ENCODE measurements at regions not wholly inside any gene's neighbourhood (a gene's known extent, or its start where the extent isn't known, plus 50 kb on each side); places are given as distances from the start of the nearest gene placed in this dataset.

DNA sequence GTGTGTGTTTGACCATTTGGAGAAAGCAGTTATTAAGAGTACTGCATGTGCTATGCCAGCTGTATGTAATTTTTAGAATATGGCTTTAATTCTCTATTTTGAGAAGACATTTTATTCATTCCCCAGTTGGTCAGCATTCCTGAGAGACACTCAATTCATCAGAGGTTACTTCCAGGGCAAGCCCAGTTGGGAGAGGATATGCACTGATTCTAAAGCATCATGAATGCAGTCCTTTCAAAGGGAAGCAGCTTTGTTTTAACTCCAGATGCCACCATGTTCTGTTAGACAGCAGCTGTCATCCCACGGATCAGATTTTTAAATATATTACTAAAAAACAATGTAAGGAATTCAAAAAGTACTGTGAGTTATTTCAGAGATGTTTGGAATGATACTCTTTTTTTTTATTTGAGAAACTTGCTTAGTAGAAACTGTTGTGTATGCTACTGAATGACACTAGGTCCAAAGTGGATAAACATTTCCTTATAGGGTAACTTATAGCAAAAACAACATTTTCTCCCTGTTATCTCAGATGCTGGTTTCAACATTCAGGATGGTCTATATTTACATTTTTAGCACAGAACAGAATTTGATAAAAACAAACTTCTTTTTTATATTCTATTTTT, 149.5 kb upstream of the B3GALT2 start:
- no peak overlapping the region for H3K27ac ChIP-seq
- H4K20me1 ChIP-seq (ENCODE audit: insufficient read depth, poor library complexity, severe bottlenecking): no peaks in the 10 kb centered on the region
- H3K4me2 ChIP-seq: no peak overlapping the region
- no peaks in the 10 kb centered on the region for H3K36me3 ChIP-seq (replicated peaks; ENCODE audit: insufficient read depth, low read depth)
- H3K27me3 ChIP-seq: no peaks in the 10 kb centered on the region
- H3K9me3 ChIP-seq (ENCODE audit: low read depth): no peaks in the 10 kb centered on the region
- no peaks in the 10 kb centered on the region for H3K9me2 ChIP-seq (replicated peaks; ENCODE audit: insufficient read depth)
- no peak for DNase-seq (ENCODE audit: low spot score)
- no peak overlapping the region for H2AFZ ChIP-seq
- H3K4me3 ChIP-seq: no peak overlapping the region
- H3K79me2 ChIP-seq: no peaks in the 10 kb centered on the region
- TF ChIP-seq, protein P1, sequence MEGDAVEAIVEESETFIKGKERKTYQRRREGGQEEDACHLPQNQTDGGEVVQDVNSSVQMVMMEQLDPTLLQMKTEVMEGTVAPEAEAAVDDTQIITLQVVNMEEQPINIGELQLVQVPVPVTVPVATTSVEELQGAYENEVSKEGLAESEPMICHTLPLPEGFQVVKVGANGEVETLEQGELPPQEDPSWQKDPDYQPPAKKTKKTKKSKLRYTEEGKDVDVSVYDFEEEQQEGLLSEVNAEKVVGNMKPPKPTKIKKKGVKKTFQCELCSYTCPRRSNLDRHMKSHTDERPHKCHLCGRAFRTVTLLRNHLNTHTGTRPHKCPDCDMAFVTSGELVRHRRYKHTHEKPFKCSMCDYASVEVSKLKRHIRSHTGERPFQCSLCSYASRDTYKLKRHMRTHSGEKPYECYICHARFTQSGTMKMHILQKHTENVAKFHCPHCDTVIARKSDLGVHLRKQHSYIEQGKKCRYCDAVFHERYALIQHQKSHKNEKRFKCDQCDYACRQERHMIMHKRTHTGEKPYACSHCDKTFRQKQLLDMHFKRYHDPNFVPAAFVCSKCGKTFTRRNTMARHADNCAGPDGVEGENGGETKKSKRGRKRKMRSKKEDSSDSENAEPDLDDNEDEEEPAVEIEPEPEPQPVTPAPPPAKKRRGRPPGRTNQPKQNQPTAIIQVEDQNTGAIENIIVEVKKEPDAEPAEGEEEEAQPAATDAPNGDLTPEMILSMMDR (IDR thresholded peaks at IDR 0.05; ENCODE audit: poor library complexity): no peak
- TF ChIP-seq EZH2 (IDR thresholded peaks at IDR 0.05; ENCODE audit: borderline replicate concordance) (no peak), EZH2phosphoT487 (IDR thresholded peaks at IDR 0.05; ENCODE audit: low read depth, severe bottlenecking, unreplicated experiment) (no peak)
- 42% methylated on average over 1 of the region's 1 CpG for WGBS (ENCODE audit: low lambda C conversion rate, missing lambda C conversion rate)
- peaks cover 7% of the 10 kb centered on the region for H3K4me1 ChIP-seq (ENCODE audit: insufficient read depth)

DNA sequence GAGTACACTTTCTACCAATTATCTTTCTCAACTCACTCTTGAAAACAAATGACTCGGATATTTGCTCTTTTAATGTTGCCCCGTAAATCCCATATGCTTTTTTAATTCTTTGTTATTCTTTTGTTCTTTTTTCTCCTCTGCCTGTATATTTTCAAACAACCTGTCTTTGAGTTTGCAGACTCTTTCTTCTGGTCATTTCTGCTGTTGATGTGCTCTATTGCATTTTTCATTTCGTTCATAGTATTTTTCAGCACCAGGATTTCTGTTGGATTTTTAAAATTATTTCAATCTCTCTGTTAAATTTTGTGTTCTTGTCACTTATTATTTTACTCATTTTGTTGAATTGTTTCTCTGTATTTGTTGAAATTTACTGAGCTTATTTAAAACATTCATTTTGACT, 146.8 kb upstream of the B3GALT2 start:
- DNase-seq (ENCODE audit: low spot score): no peak
- Histone ChIP-seq H4K20me1 (ENCODE audit: insufficient read depth, poor library complexity, severe bottlenecking) (no peaks in the 10 kb centered on the region), H3K4me1 (ENCODE audit: insufficient read depth) (no peaks in the 10 kb centered on the region), H3K27ac (no peak overlapping the region), H3K79me2 (no peaks in the 10 kb centered on the region), H3K9me3 (ENCODE audit: low read depth) (peaks cover 5% of the 10 kb centered on the region), H3K4me2 (no peak overlapping the region), H3K36me3 (replicated peaks; ENCODE audit: insufficient read depth, low read depth) (no peaks in the 10 kb centered on the region), H3K4me3 (no peak overlapping the region), H3K27me3 (no peaks in the 10 kb centered on the region), H3K9me2 (replicated peaks; ENCODE audit: insufficient read depth) (no peaks in the 10 kb centered on the region), H2AFZ (no peak overlapping the region)
- WGBS (ENCODE audit: low lambda C conversion rate, missing lambda C conversion rate): 93% methylated on average over 3 of the region's 3 CpGs
- TF ChIP-seq EZH2 (IDR thresholded peaks at IDR 0.05; ENCODE audit: borderline replicate concordance) (no peak), EZH2phosphoT487 (IDR thresholded peaks at IDR 0.05; ENCODE audit: low read depth, severe bottlenecking, unreplicated experiment) (no peak)
- TF ChIP-seq, protein P1 (IDR thresholded peaks at IDR 0.05; ENCODE audit: poor library complexity): no peak

DNA sequence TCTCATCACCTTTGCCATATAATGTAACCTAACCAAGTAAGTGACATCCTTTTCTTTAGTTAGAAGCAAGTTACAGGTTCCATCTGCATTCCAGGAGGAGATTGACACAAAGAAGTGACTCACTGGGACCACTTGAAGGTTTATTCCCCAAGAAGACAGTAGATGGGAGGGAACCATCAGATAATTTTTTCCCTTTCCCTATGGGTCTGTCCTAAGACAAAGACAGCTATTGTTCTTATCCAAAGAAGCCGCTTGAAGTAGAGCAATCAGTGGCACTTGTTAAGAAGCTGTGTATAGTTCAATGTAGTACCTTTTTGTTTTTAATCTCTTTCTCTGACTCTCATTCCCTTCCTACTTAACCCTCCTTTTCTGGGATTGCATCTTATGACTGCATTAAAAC, 139.9 kb upstream of the B3GALT2 start:
- DNase-seq (ENCODE audit: low spot score): no peak
- no peaks in the 10 kb centered on the region for H3K79me2 ChIP-seq
- no peaks in the 10 kb centered on the region for H3K9me2 ChIP-seq (replicated peaks; ENCODE audit: insufficient read depth)
- no peaks in the 10 kb centered on the region for H4K20me1 ChIP-seq (ENCODE audit: insufficient read depth, poor library complexity, severe bottlenecking)
- no peak overlapping the region for H2AFZ ChIP-seq
- H3K9me3 ChIP-seq (ENCODE audit: low read depth): peaks cover 5% of the 10 kb centered on the region
- no peak overlapping the region for H3K27ac ChIP-seq
- H3K4me2 ChIP-seq: no peak overlapping the region
- no peaks in the 10 kb centered on the region for H3K36me3 ChIP-seq (replicated peaks; ENCODE audit: insufficient read depth, low read depth)
- TF ChIP-seq, protein P1 (IDR thresholded peaks at IDR 0.05; ENCODE audit: poor library complexity): no peak
- TF ChIP-seq EZH2phosphoT487 (IDR thresholded peaks at IDR 0.05; ENCODE audit: low read depth, severe bottlenecking, unreplicated experiment) (no peak), EZH2 (IDR thresholded peaks at IDR 0.05; ENCODE audit: borderline replicate concordance) (no peak)
- no peak overlapping the region for H3K4me3 ChIP-seq
- no peaks in the 10 kb centered on the region for H3K27me3 ChIP-seq
- WGBS (ENCODE audit: low lambda C conversion rate, missing lambda C conversion rate): 85% methylated on average over 1 of the region's 1 CpG
- H3K4me1 ChIP-seq (ENCODE audit: insufficient read depth): no peaks in the 10 kb centered on the region
